SJSA1 (cell line): ENCODE measurements at regions not wholly inside any gene's neighbourhood (a gene's known extent, or its start where the extent isn't known, plus 50 kb on each side); places are given as distances from the start of the nearest gene placed in this dataset.

Experiments used
- DNase-seq, 2 experiments: peaks; one replicate each; pipeline ENCODE4 v3.0.0-alpha.2; 2015 to 2020; ENCODE audit warnings: low spot score in 2 of 2, low read depth in 1 of 2
- H3K27ac ChIP-seq: fragments of 250-450 bp; sonication (Bioruptor Pico); 2 replicates; pipeline ENCODE4 v1.5.1; 2020; ENCODE audit warnings: mild to moderate bottlenecking, moderate library complexity
- H3K27me3 ChIP-seq: fragments of 250-450 bp; sonication (Bioruptor Pico); replicated peaks from 2 replicates; pipeline ENCODE4 v1.5.1; 2020; ENCODE audit warnings: mild to moderate bottlenecking, moderate library complexity
- H3K36me3 ChIP-seq: fragments of 250-450 bp; sonication (Bioruptor Pico); 2 replicates; pipeline ENCODE4 v1.5.1; 2020; ENCODE audit warnings: mild to moderate bottlenecking
- H3K4me1 ChIP-seq: fragments of 250-450 bp; sonication (Bioruptor Pico); replicated peaks from 2 replicates; pipeline ENCODE4 v1.6.1; 2021; ENCODE audit warnings: mild to moderate bottlenecking
- H3K4me3 ChIP-seq: fragments of 250-450 bp; sonication (Bioruptor Pico); 2 replicates; pipeline ENCODE4 v1.5.1; 2020; ENCODE audit warnings: mild to moderate bottlenecking
- H3K9me3 ChIP-seq: fragments of 250-450 bp; sonication (Bioruptor Pico); replicated peaks from 2 replicates; pipeline ENCODE4 v1.5.1; 2020; ENCODE audit warnings: mild to moderate bottlenecking

- no peak for DNase-seq
- Histone ChIP-seq H3K27ac (no peak overlapping the region), H3K4me3 (no peak overlapping the region), H3K27me3 (no peaks in the 10 kb centered on the region), H3K36me3 (no peaks in the 10 kb centered on the region), H3K4me1 (no peaks in the 10 kb centered on the region), H3K9me3 (no peaks in the 10 kb centered on the region)
These were observed 151.4 kb upstream of the FOXP2 start for GRCh38 chr7:114263219-114263618.

DNA sequence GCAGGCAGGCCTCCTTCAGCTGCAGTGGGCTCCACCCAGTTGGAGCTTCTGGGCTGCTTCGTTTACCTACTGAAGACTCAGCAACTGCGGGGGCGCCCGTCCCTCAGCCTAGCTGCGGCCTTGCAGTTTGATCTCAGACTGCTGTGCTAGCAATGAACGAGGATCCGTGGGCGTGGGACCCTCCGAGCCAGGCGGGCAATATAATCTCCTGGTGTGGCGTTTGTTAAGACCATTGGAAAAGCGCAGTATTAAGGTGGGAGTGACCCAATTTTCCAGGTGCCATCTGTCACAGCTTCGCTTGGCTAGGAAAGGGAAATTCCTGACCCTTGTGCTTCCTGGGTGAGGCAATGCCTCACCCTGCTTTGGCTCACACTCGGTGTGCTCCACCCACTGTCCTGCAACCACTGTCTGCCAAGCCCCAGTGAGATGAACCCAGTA, 159.2 kb upstream of the FOXP2 start:
- Histone ChIP-seq H3K36me3 (no peaks in the 10 kb centered on the region), H3K4me3 (no peak overlapping the region), H3K27ac (no peak overlapping the region), H3K27me3 (no peaks in the 10 kb centered on the region), H3K4me1 (no peaks in the 10 kb centered on the region), H3K9me3 (no peaks in the 10 kb centered on the region)
- DNase-seq = no peak

DNA sequence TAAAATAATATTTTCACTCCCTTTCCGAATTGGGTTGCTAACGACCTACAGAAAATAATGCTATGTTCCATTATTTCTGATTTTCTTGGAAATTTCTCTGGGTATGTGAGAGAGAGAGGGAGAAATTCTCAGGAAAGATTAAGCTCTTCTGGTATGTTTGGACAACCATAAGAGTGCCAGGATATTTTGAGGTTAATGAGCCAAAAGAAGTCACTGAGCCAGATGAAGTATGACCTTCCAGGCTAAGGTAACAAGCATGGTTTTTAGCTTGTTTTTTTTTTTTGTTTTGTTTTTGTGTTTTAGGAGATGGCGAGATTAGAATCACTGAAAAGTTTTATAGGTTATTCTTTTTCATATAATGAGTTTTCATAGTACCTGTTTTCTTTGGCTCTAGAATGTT, 171.0 kb upstream of the FOXP2 start:
- H3K27me3 ChIP-seq = no peaks in the 10 kb centered on the region

DNA sequence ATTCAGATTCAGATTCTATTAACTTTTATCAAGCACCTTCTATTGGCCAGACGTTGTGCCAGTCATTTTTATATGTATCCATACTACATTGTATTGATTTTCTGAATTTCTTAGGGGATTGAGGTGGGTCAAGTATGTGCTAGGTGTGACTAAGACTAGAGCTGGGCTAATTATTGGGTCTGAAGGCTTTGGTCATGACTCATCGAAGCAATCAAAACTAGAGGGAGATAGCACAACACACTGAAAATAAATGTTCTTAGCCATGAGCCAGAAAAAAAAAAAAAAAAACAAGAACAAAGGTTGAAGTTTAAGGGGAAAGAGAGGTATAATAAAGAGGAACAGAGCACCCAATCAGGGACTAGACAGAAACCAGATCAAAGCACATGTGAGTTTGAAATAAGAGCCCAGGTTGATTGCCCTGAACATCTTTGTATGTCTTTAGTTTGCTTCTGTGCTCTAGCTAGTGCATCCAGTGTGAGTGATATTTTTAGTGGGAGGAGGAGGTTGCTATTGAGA, 171.6 kb upstream of the FOXP2 start:
- no peak overlapping the region for H3K4me3 ChIP-seq
- no peak for DNase-seq
- H3K27ac ChIP-seq = no peak overlapping the region
- H3K9me3 ChIP-seq = no peaks in the 10 kb centered on the region
- no peaks in the 10 kb centered on the region for H3K27me3 ChIP-seq
- H3K4me1 ChIP-seq = no peaks in the 10 kb centered on the region
- no peaks in the 10 kb centered on the region for H3K36me3 ChIP-seq

More for the DNA sequence above, 171.0 kb upstream of the FOXP2 start:
- no peak overlapping the region for H3K27ac ChIP-seq
- no peak for DNase-seq
- H3K9me3 ChIP-seq = no peaks in the 10 kb centered on the region
- no peaks in the 10 kb centered on the region for H3K4me1 ChIP-seq
- H3K36me3 ChIP-seq = no peaks in the 10 kb centered on the region
- H3K4me3 ChIP-seq = no peak overlapping the region

DNA sequence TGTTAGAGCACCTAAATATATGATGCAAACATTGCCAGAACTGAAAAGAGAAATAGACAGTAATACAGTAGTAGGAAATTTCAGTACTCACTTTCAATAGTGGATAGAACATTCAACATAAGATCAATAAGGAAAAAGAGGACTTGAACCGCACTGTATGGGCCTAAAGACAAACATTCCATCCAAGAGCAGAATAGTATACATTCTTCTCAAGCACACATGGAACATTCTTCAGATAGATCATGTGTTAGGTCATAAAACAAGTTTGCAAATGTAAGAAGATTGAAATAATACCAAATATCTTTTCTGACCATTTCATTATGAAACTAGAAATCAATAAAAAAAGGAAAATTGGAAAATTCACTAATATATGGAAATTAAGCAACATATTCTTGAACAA, 185.4 kb upstream of the FOXP2 start:
- H3K4me1 ChIP-seq = no peaks in the 10 kb centered on the region
- no peaks in the 10 kb centered on the region; the same call in 1 of the 2 replicates for H3K27me3 ChIP-seq
- H3K9me3 ChIP-seq = no peaks in the 10 kb centered on the region
- H3K4me3 ChIP-seq = no peak overlapping the region
- no peaks in the 10 kb centered on the region for H3K36me3 ChIP-seq
- no peak overlapping the region for H3K27ac ChIP-seq
- no peak for DNase-seq

DNA sequence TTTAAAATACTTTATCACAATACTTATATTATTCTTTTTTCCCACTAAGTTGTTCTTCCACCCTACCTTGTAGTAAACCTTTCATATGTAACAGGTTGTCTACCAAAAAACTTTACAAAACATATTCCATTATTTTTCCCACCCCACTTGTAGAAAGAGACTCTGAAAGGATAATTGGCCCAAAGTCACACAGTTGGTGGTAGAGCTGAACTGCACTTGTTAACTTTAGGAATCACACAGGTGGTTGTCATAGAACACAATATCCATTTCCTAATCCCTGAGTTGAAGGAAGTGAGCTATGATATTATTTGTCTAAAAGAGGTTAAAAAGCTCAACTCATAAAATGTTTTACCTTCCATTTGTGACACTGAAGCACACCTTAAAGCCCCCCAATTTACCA, 188.8 kb upstream of the FOXP2 start:
- H3K9me3 ChIP-seq = no peaks in the 10 kb centered on the region
- DNase-seq = no peak
- no peak overlapping the region for H3K27ac ChIP-seq
- no peak overlapping the region for H3K4me3 ChIP-seq
- H3K27me3 ChIP-seq = no peaks in the 10 kb centered on the region; the same call in 1 of the 2 replicates
- no peaks in the 10 kb centered on the region for H3K4me1 ChIP-seq
- no peaks in the 10 kb centered on the region for H3K36me3 ChIP-seq

- Histone ChIP-seq H3K36me3 (no peaks in the 10 kb centered on the region), H3K9me3 (no peaks in the 10 kb centered on the region), H3K4me1 (no peaks in the 10 kb centered on the region), H3K27ac (no peak overlapping the region), H3K4me3 (no peak overlapping the region), H3K27me3 (no peaks in the 10 kb centered on the region)
- no peak for DNase-seq
These were observed 196.3 kb upstream of the FOXP2 start for GRCh38 chr7:114218283-114218682.

GRCh38 chr7:114217026-114217806, 197.4 kb upstream of the FOXP2 start:
- no peak for DNase-seq

DNA sequence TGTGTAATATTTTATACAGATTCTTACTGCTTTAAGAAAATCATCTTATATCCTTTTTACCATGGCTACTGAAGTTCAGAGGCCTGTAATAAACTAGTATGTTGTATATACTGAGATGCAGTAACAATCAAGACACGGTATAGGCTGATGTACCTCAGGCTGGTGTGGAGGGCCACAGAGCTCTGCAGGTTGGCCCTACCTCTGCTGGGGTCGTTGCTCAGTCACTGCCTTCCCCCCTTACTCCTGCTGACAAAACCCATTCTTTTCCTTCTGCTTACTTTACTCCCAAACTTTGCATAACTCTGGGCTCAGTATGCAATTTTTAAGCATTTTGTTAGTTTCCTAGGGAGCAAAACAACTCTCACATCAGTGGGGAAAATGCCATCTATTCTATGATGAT, 200.1 kb upstream of the FOXP2 start:
- Histone ChIP-seq H3K27ac (no peak overlapping the region), H3K4me1 (no peaks in the 10 kb centered on the region), H3K36me3 (no peaks in the 10 kb centered on the region), H3K27me3 (no peaks in the 10 kb centered on the region), H3K9me3 (no peaks in the 10 kb centered on the region), H3K4me3 (no peak overlapping the region)
- DNase-seq = no peak

More at GRCh38 chr7:114217026-114217806, 197.4 kb upstream of the FOXP2 start:
- no peak overlapping the region for H3K4me3 ChIP-seq
- H3K27me3 ChIP-seq = no peaks in the 10 kb centered on the region
- H3K9me3 ChIP-seq = no peaks in the 10 kb centered on the region
- H3K36me3 ChIP-seq = no peaks in the 10 kb centered on the region
- no peaks in the 10 kb centered on the region for H3K4me1 ChIP-seq
- no peak overlapping the region for H3K27ac ChIP-seq

DNA sequence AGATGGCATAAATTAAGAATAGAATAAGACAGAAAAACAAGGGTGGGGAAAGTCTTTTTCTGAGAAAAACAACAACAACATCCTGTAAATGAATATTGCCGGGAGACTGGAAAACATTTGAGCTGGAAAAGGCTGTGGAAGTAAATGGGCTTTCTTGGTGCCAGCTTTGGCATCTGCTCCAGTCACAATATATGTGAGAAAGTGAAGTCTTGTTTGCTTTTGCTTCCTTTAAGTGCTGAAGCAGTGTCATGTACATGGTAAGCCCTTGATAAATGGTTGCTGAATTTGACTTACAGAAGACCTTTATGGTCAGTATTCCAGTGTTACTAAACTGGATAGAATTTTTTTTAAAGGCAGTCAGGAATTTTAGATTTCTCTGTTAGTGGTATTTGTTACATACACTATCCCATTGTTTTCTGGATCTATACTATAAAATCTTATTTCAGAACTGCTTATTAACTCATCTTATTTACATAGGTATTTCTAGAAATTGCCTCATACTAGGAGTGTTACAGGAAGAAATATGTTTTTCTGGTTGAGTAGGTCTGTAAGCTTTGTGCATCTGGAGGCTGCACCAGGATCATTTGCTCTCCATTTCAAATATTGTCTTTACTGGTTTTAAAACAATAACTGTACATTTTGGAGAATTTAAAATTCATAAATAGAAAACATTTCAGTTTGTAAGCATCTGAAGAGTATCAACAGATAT, 201.7 kb upstream of the FOXP2 start:
- no peaks in the 10 kb centered on the region for H3K9me3 ChIP-seq
- H3K27me3 ChIP-seq = no peaks in the 10 kb centered on the region
- H3K4me1 ChIP-seq = no peaks in the 10 kb centered on the region
- no peak for DNase-seq
- no peak overlapping the region for H3K4me3 ChIP-seq
- no peaks in the 10 kb centered on the region for H3K36me3 ChIP-seq
- no peak overlapping the region for H3K27ac ChIP-seq

- H3K9me3 ChIP-seq = no peaks in the 10 kb centered on the region
- H3K4me3 ChIP-seq = no peak overlapping the region
- no peak for DNase-seq
- no peaks in the 10 kb centered on the region for H3K36me3 ChIP-seq
- H3K4me1 ChIP-seq = no peaks in the 10 kb centered on the region
- no peaks in the 10 kb centered on the region for H3K27me3 ChIP-seq
- no peak overlapping the region for H3K27ac ChIP-seq
These were observed 204.6 kb upstream of the FOXP2 start for GRCh38 chr7:114209968-114210367.

- Histone ChIP-seq H3K9me3 (no peaks in the 10 kb centered on the region), H3K36me3 (no peaks in the 10 kb centered on the region), H3K27me3 (no peaks in the 10 kb centered on the region), H3K27ac (no peak overlapping the region), H3K4me3 (no peak overlapping the region), H3K4me1 (no peaks in the 10 kb centered on the region)
- DNase-seq = no peak
These were observed 207.9 kb upstream of the FOXP2 start for GRCh38 chr7:114206688-114207087.

GRCh38 chr7:114196517-114196916, 218.1 kb upstream of the FOXP2 start:
- Histone ChIP-seq H3K36me3 (no peaks in the 10 kb centered on the region), H3K27me3 (no peaks in the 10 kb centered on the region), H3K4me1 (no peaks in the 10 kb centered on the region), H3K27ac (no peak overlapping the region), H3K9me3 (no peaks in the 10 kb centered on the region), H3K4me3 (no peak overlapping the region)
- no peak for DNase-seq

- Histone ChIP-seq H3K27me3 (no peaks in the 10 kb centered on the region), H3K27ac (no peak overlapping the region), H3K4me1 (no peaks in the 10 kb centered on the region), H3K9me3 (no peaks in the 10 kb centered on the region), H3K4me3 (no peak overlapping the region), H3K36me3 (no peaks in the 10 kb centered on the region)
- DNase-seq = no peak
These were observed 224.2 kb upstream of the FOXP2 start for GRCh38 chr7:114190387-114190786.
